Neural crest cell (in vitro differentiated cells): ENCODE measurements at regions not wholly inside any gene's neighbourhood (a gene's known extent, or its start where the extent isn't known, plus 50 kb on each side); places are given as distances from the start of the nearest gene placed in this dataset.

ENCODE experiments used
- DNase-seq: peaks from one replicate; pipeline ENCODE4 v3.0.0; 2021; ENCODE audit warnings: low read depth, mixed read lengths, low spot score
- H3K27ac Mint-ChIP-seq: one replicate; pipeline ENCODE4 v1.8.0; 2021; ENCODE audit warnings: mild to moderate bottlenecking, mixed read lengths; ENCODE audit not compliant: unreplicated experiment
- H3K27me3 Mint-ChIP-seq: 2 replicates; pipeline ENCODE4 v1.8.0; 2021; ENCODE audit warnings: low read depth, mild to moderate bottlenecking, mixed read lengths
- H3K36me3 Mint-ChIP-seq: 2 replicates; pipeline ENCODE4 v1.8.0; 2021; ENCODE audit warnings: low read depth, mild to moderate bottlenecking, mixed read lengths
- H3K4me1 Mint-ChIP-seq: 2 replicates; pipeline ENCODE4 v1.8.0; 2021; ENCODE audit warnings: mixed read lengths
- H3K4me3 Mint-ChIP-seq: one replicate; pipeline ENCODE4 v1.8.0; 2021; ENCODE audit warnings: mild to moderate bottlenecking, mixed read lengths
- H3K9me3 Mint-ChIP-seq: 2 replicates; pipeline ENCODE4 v1.8.0; 2021; ENCODE audit warnings: mixed read lengths
- CTCF ChIP-seq: fragments of 200-600 bp; sonication (generic); conservative IDR thresholded peaks from 2 replicates; pipeline ENCODE4 v1.5.0; 2021; ENCODE audit warnings: antibody characterized with exemption, mild to moderate bottlenecking

DNA sequence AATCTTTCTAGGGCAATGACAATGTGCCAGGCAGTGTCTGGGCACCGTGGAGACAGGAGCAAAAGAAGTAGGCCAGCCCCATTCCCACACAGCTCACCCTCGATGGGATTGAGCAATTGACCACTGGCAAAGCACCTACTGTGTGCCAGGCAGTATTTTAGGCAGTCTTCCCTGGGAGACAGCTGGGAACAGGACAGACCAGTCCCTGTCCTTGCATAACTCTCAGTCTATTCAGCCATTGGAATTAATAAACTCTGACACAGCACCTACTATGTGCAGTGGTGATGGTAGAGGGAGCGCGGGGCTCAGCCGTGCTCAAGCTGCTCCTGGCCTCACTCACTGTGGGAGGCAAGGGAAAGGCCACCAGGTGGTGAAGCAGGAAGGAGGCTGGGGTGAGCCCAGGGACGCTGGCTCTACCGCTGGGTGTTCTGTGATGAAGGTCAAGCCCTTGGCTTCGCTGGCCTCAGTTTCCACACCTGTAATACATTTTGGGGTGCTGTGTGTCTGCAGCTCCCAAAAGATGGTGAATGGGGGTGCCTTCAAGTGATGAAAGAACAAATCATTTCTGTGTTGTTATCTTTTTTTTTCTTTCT, 122.3 kb upstream of the PMEPA1 start:
- Mint-ChIP-seq H3K9me3 (no peaks in the 10 kb centered on the region), H3K4me1 (peaks cover 9% of the 10 kb centered on the region), H3K4me3 (no peak overlapping the region), H3K36me3 (no peaks in the 10 kb centered on the region), H3K27me3 (peaks cover 12% of the 10 kb centered on the region), H3K27ac (no peak overlapping the region)
- no peak for TF ChIP-seq CTCF
- no peak for DNase-seq

- DNase-seq, result no peak
- no peaks in the 10 kb centered on the region for H3K36me3 Mint-ChIP-seq
- H3K27me3 Mint-ChIP-seq, result peaks cover 12% of the 10 kb centered on the region
- TF ChIP-seq CTCF, result no peak
- H3K27ac Mint-ChIP-seq, result no peak overlapping the region
- H3K4me1 Mint-ChIP-seq, result peaks cover 9% of the 10 kb centered on the region
- no peaks in the 10 kb centered on the region for H3K9me3 Mint-ChIP-seq
- no peak overlapping the region for H3K4me3 Mint-ChIP-seq
These were observed 121.6 kb upstream of the PMEPA1 start for GRCh38 chr20:57831326-57831992.

DNA sequence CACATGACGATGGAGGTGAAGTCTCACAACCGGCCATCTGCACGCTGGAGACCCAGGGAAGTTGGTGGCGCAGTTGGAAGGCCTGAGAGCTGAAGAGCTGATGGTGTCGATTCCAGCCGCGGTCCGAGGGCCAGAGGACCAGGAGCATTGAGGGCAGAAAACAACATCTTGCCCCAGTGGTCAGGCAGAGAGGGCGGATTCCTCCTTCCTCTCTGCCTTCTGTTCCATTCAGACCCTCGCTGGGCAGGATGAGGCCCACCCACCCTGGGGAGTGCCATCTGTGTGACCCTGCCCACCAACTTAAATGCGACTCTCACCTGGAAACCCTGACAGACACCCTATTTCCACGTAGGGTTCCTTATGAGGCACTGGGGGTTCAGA, 120.7 kb upstream of the PMEPA1 start:
- DNase-seq, result no peak
- no peak overlapping the region for H3K27ac Mint-ChIP-seq
- H3K27me3 Mint-ChIP-seq, result peaks cover 7% of the 10 kb centered on the region
- no peaks in the 10 kb centered on the region for H3K9me3 Mint-ChIP-seq
- H3K4me1 Mint-ChIP-seq, result peaks cover 9% of the 10 kb centered on the region
- TF ChIP-seq CTCF, result no peak
- no peak overlapping the region for H3K4me3 Mint-ChIP-seq
- H3K36me3 Mint-ChIP-seq, result no peaks in the 10 kb centered on the region

- no peak for DNase-seq
- no peaks in the 10 kb centered on the region for H3K36me3 Mint-ChIP-seq
- H3K4me1 Mint-ChIP-seq, result peaks cover 9% of the 10 kb centered on the region
- H3K27ac Mint-ChIP-seq, result no peak overlapping the region
- no peaks in the 10 kb centered on the region for H3K9me3 Mint-ChIP-seq
- TF ChIP-seq CTCF, result no peak
- no peak overlapping the region for H3K4me3 Mint-ChIP-seq
- peaks cover 3% of the 10 kb centered on the region for H3K27me3 Mint-ChIP-seq
These were observed 120.1 kb upstream of the PMEPA1 start for GRCh38 chr20:57829805-57830514.

- Mint-ChIP-seq H3K4me3 (no peak overlapping the region), H3K36me3 (no peaks in the 10 kb centered on the region), H3K4me1 (peaks cover 9% of the 10 kb centered on the region), H3K27me3 (no peaks in the 10 kb centered on the region), H3K27ac (no peak overlapping the region), H3K9me3 (no peaks in the 10 kb centered on the region)
- no peak for DNase-seq
- TF ChIP-seq CTCF, result no peak
These were observed 119.5 kb upstream of the PMEPA1 start for GRCh38 chr20:57829336-57829735.
